ENCODE measurements at regions not wholly inside any gene's neighbourhood (a gene's known extent, or its start where the extent isn't known, plus 50 kb on each side); places are given as distances from the start of the nearest gene placed in this dataset.

DNA sequence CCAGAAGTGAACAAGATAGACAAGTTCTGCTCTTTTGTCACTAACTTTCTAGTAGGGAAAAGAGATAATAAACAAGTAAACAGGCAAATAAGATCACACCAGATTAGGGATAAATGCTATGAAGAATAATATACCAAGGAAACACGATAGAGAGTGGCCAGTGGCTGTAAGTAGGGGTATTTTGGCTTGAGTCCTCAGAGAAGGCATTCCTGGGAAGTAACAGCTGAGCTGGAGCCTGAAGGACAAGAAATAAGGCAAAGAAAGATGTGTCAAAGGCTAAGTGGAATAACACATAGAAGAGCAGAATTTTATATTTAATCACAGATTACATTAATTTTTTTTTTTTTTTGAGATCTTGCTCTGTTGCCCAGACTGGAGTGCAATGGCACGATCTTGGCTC is 366.2 kb downstream of the ZIC1 start:
- TF ChIP-seq, protein P1, sequence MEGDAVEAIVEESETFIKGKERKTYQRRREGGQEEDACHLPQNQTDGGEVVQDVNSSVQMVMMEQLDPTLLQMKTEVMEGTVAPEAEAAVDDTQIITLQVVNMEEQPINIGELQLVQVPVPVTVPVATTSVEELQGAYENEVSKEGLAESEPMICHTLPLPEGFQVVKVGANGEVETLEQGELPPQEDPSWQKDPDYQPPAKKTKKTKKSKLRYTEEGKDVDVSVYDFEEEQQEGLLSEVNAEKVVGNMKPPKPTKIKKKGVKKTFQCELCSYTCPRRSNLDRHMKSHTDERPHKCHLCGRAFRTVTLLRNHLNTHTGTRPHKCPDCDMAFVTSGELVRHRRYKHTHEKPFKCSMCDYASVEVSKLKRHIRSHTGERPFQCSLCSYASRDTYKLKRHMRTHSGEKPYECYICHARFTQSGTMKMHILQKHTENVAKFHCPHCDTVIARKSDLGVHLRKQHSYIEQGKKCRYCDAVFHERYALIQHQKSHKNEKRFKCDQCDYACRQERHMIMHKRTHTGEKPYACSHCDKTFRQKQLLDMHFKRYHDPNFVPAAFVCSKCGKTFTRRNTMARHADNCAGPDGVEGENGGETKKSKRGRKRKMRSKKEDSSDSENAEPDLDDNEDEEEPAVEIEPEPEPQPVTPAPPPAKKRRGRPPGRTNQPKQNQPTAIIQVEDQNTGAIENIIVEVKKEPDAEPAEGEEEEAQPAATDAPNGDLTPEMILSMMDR (IDR thresholded peaks at IDR 0.05; ENCODE audit: insufficient read depth, low read length, poor library complexity, severe bottlenecking): no peak
- no peak for TF ChIP-seq EZH2phosphoT487 (conservative IDR thresholded peaks at IDR 0.05; ENCODE audit: low read length)
- Histone ChIP-seq H3K27me3 (ENCODE audit: low read length) (no peaks in the 10 kb centered on the region), H3K9ac (ENCODE audit: low read length) (no peak overlapping the region), H3K36me3 (ENCODE audit: low read length) (no peaks in the 10 kb centered on the region), H3K9me2 (replicated peaks; ENCODE audit: insufficient read depth, low read length) (no peaks in the 10 kb centered on the region), H2AFZ (ENCODE audit: low read depth, low read length, severe bottlenecking) (no peak overlapping the region), H3K4me2 (ENCODE audit: low read depth, low read length, poor library complexity, severe bottlenecking) (no peak overlapping the region), H3K27ac (ENCODE audit: low read depth, low read length) (no peak overlapping the region), H3F3A (ENCODE audit: insufficient read depth) (no peaks in the 10 kb centered on the region), H3K9me3 (ENCODE audit: insufficient read depth, low read length) (no peaks in the 10 kb centered on the region), H3K4me3 (ENCODE audit: insufficient read depth, low read length, poor library complexity, severe bottlenecking) (no peak overlapping the region), H4K20me1 (ENCODE audit: low read depth, low read length) (no peaks in the 10 kb centered on the region), H3K79me2 (ENCODE audit: insufficient read depth, low read length) (no peaks in the 10 kb centered on the region)

DNA sequence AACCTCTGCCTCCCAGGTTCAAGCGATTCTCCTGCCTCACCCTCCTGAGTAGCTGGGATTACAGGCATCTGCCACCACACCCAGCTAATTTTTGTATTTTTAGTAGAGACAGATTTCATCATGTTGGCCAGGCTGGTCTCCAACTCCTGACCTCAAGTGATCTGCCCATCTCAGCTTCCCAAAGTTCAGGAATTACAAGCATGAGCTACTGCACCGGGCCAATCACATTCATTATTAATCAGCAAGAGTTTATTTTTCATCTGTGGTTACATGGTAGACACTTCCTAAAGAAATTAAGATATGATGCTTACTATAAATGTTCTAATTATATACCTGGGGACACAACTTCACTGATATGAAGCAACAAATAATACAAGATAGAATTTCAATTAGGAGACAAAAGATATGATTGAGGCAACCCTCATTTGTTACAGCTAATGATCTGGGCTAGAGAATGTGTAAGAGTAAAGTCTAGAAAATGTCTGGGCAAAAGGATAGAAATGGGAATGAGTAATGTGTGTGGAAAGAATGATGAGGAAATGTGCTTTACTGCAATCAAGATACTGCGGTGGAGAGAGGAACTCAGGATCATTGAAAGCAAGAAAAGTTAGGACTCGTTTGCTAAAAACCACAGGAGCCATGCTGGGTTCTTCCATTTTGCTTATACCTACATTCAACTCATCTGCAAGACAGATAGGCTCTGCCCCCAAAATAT is 366.8 kb downstream of the ZIC1 start:
- no peak overlapping the region for H3K27ac ChIP-seq (ENCODE audit: low read depth, low read length)
- H3K9me2 ChIP-seq (replicated peaks; ENCODE audit: insufficient read depth, low read length): no peaks in the 10 kb centered on the region
- H3K4me2 ChIP-seq (ENCODE audit: low read depth, low read length, poor library complexity, severe bottlenecking): no peak overlapping the region
- no peak overlapping the region for H3K9ac ChIP-seq (ENCODE audit: low read length)
- H2AFZ ChIP-seq (ENCODE audit: low read depth, low read length, severe bottlenecking): no peak overlapping the region
- H4K20me1 ChIP-seq (ENCODE audit: low read depth, low read length): no peaks in the 10 kb centered on the region
- H3F3A ChIP-seq (ENCODE audit: insufficient read depth): no peaks in the 10 kb centered on the region
- H3K4me3 ChIP-seq (ENCODE audit: insufficient read depth, low read length, poor library complexity, severe bottlenecking): no peak overlapping the region
- TF ChIP-seq EZH2phosphoT487 (conservative IDR thresholded peaks at IDR 0.05; ENCODE audit: low read length): no peak
- TF ChIP-seq, protein P1 (IDR thresholded peaks at IDR 0.05; ENCODE audit: insufficient read depth, low read length, poor library complexity, severe bottlenecking): no peak
- H3K79me2 ChIP-seq (ENCODE audit: insufficient read depth, low read length): no peaks in the 10 kb centered on the region
- no peaks in the 10 kb centered on the region for H3K36me3 ChIP-seq (ENCODE audit: low read length)
- no peaks in the 10 kb centered on the region for H3K27me3 ChIP-seq (ENCODE audit: low read length)
- no peaks in the 10 kb centered on the region for H3K9me3 ChIP-seq (ENCODE audit: insufficient read depth, low read length)

DNA sequence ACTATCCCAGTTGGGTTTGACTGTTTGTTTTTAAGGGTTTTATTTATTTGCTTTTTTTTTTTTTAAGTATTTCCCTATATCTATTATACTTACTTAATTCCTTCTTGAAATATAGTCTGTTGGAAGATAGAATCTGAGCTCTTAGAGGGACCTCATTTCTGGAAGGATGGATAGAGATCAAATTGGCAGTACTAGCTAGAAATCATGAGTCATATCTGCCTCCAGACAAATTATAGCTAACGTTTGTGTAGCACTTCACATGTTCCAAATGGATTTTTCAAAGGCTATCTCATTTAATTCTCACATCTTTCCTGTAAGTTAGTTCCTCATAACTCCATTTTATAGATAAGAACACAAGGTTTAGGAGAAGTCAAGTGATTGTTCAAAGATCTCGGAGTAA is 384.7 kb downstream of the ZIC1 start:
- H3K27me3 ChIP-seq (ENCODE audit: low read length): no peaks in the 10 kb centered on the region
- no peak overlapping the region for H3K4me3 ChIP-seq (ENCODE audit: insufficient read depth, low read length, poor library complexity, severe bottlenecking)
- no peak overlapping the region for H3K4me2 ChIP-seq (ENCODE audit: low read depth, low read length, poor library complexity, severe bottlenecking)
- no peaks in the 10 kb centered on the region for H3K9me2 ChIP-seq (replicated peaks; ENCODE audit: insufficient read depth, low read length)
- TF ChIP-seq, protein P1 (IDR thresholded peaks at IDR 0.05; ENCODE audit: insufficient read depth, low read length, poor library complexity, severe bottlenecking): no peak
- TF ChIP-seq EZH2phosphoT487 (conservative IDR thresholded peaks at IDR 0.05; ENCODE audit: low read length): no peak
- H3K27ac ChIP-seq (ENCODE audit: low read depth, low read length): no peak overlapping the region
- H3K9ac ChIP-seq (ENCODE audit: low read length): no peak overlapping the region
- no peaks in the 10 kb centered on the region for H3K36me3 ChIP-seq (ENCODE audit: low read length)
- no peaks in the 10 kb centered on the region for H4K20me1 ChIP-seq (ENCODE audit: low read depth, low read length)
- no peaks in the 10 kb centered on the region for H3F3A ChIP-seq (ENCODE audit: insufficient read depth)
- no peak overlapping the region for H2AFZ ChIP-seq (ENCODE audit: low read depth, low read length, severe bottlenecking)
- no peaks in the 10 kb centered on the region for H3K79me2 ChIP-seq (ENCODE audit: insufficient read depth, low read length)
- H3K9me3 ChIP-seq (ENCODE audit: insufficient read depth, low read length): no peaks in the 10 kb centered on the region
